WTC11 (cell line): ENCODE measurements at regions not wholly inside any gene's neighbourhood (a gene's known extent, or its start where the extent isn't known, plus 50 kb on each side); places are given as distances from the start of the nearest gene placed in this dataset.

Experiments
- TF ChIP-seq, protein P1 (sequence below): fragments of 200-600 bp; IDR thresholded peaks from 2 replicates; pipeline ENCODE4 v1.8.0; 2022; ENCODE audit warnings: antibody characterized with exemption
- TF ChIP-seq, protein P2 (sequence below): sonication (generic); formaldehyde crosslinking; IDR thresholded peaks from 2 replicates; pipeline ENCODE4 v1.8.1; 2022; ENCODE audit warnings: low read depth, missing genetic modification reagents, borderline replicate concordance

DNA sequence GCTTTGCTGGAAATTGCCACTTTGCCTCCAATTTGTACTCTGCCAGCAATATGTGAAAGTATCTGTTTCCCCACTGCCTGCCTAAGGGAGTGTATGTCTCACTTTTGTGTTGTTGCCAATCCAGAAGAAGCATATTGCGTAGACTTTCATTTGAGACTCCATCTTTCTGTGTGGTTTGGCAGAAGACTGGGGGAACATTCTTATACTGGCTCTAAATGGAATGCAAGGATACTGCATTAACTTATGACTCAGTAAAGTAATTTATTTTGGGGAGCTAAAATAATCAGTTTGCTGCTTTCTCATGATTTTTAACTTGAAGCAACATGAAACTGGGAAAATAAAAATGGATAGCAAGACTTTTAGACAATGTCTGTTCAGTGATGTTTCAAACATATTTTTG, 107.7 kb upstream of the TMPRSS2 start:
- TF ChIP-seq, protein P1, sequence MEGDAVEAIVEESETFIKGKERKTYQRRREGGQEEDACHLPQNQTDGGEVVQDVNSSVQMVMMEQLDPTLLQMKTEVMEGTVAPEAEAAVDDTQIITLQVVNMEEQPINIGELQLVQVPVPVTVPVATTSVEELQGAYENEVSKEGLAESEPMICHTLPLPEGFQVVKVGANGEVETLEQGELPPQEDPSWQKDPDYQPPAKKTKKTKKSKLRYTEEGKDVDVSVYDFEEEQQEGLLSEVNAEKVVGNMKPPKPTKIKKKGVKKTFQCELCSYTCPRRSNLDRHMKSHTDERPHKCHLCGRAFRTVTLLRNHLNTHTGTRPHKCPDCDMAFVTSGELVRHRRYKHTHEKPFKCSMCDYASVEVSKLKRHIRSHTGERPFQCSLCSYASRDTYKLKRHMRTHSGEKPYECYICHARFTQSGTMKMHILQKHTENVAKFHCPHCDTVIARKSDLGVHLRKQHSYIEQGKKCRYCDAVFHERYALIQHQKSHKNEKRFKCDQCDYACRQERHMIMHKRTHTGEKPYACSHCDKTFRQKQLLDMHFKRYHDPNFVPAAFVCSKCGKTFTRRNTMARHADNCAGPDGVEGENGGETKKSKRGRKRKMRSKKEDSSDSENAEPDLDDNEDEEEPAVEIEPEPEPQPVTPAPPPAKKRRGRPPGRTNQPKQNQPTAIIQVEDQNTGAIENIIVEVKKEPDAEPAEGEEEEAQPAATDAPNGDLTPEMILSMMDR: no peak
- TF ChIP-seq, protein P2, sequence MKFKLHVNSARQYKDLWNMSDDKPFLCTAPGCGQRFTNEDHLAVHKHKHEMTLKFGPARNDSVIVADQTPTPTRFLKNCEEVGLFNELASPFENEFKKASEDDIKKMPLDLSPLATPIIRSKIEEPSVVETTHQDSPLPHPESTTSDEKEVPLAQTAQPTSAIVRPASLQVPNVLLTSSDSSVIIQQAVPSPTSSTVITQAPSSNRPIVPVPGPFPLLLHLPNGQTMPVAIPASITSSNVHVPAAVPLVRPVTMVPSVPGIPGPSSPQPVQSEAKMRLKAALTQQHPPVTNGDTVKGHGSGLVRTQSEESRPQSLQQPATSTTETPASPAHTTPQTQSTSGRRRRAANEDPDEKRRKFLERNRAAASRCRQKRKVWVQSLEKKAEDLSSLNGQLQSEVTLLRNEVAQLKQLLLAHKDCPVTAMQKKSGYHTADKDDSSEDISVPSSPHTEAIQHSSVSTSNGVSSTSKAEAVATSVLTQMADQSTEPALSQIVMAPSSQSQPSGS (CRISPR knock-in tag): no peak
